ENCODE measurements at regions not wholly inside any gene's neighbourhood (a gene's known extent, or its start where the extent isn't known, plus 50 kb on each side); places are given as distances from the start of the nearest gene placed in this dataset.
A peak's percentile ranks its signal among the peaks of the same experiment; 100 is the strongest.

DNA sequence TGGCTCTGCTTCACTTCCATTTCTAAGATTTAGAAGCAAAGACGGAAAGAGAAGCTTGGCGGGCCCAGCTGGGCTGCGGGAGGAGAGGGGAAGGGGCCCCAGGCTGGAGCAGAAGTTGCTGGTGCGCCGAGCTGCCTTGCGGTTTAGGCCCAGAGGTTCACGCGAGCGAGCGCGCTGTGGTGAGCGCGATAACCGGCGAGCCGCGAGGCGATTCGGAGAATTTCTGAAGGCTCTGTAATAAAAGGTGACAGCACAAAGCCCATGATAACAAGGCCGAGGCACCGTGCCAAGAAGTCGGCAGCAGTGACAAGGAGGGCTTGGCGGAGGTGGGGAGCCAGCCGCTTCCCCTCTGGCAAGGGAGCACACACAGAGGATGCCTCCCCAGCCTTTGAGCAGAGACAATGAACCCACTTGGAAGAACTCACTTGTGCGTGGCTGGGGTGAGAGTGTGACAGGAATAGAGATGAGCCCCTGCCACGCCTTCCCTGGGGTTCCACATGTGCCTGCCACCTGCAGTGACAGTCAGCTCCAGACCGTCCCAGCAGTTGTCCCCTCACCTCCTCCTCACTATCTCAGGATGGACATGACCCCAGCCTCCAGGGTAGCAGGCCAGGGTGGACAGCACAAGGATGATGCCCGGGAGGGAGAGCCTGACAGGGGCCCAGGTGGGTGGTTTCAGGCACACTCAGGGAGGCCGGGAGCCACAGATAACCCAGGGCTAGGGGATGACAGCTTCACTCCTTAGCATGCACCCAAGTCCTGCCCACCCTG, 315.2 kb downstream of the UACA start (continued):
- no peak for TF ChIP-seq PCBP2 (IDR thresholded peaks at IDR 0.05; ENCODE audit: low read depth, low read length, poor library complexity, severe bottlenecking)
- TF ChIP-seq CTBP1 (IDR thresholded peaks at IDR 0.05; ENCODE audit: borderline replicate concordance), result peak; percentile 93
- no peak for TF ChIP-seq MTF1 (CRISPR knock-in tag; IDR thresholded peaks at IDR 0.05; ENCODE audit: borderline replicate concordance)
- TF ChIP-seq, protein P1, sequence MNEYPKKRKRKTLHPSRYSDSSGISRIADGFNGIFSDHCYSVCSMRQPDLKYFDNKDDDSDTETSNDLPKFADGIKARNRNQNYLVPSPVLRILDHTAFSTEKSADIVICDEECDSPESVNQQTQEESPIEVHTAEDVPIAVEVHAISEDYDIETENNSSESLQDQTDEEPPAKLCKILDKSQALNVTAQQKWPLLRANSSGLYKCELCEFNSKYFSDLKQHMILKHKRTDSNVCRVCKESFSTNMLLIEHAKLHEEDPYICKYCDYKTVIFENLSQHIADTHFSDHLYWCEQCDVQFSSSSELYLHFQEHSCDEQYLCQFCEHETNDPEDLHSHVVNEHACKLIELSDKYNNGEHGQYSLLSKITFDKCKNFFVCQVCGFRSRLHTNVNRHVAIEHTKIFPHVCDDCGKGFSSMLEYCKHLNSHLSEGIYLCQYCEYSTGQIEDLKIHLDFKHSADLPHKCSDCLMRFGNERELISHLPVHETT (CRISPR knock-in tag; conservative IDR thresholded peaks at IDR 0.05 in 1 of 2, IDR thresholded peaks at IDR 0.05 in 1 of 2), result peak in 1 of 2 experiments; percentile 80; a peak in 2 of 4 replicates
- TF ChIP-seq SMAD1 (IDR thresholded peaks at IDR 0.05; ENCODE audit: low read depth, low read length, partially characterized antibody), result peak; percentile 91
- TF ChIP-seq ZNF431 (CRISPR knock-in tag; IDR thresholded peaks at IDR 0.05), result no peak
- TF ChIP-seq PCBP1 (IDR thresholded peaks at IDR 0.05; ENCODE audit: low read depth, low read length, poor library complexity, severe bottlenecking), result peak; percentile 64
- TF ChIP-seq, protein P2, sequence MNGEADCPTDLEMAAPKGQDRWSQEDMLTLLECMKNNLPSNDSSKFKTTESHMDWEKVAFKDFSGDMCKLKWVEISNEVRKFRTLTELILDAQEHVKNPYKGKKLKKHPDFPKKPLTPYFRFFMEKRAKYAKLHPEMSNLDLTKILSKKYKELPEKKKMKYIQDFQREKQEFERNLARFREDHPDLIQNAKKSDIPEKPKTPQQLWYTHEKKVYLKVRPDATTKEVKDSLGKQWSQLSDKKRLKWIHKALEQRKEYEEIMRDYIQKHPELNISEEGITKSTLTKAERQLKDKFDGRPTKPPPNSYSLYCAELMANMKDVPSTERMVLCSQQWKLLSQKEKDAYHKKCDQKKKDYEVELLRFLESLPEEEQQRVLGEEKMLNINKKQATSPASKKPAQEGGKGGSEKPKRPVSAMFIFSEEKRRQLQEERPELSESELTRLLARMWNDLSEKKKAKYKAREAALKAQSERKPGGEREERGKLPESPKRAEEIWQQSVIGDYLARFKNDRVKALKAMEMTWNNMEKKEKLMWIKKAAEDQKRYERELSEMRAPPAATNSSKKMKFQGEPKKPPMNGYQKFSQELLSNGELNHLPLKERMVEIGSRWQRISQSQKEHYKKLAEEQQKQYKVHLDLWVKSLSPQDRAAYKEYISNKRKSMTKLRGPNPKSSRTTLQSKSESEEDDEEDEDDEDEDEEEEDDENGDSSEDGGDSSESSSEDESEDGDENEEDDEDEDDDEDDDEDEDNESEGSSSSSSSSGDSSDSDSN (IDR thresholded peaks at IDR 0.05; ENCODE audit: borderline replicate concordance in 1 of 2, low read depth in 2 of 2, low read length in 2 of 2), result peak; percentile 97 to 99
- no peak for TF ChIP-seq ZNF316 (IDR thresholded peaks at IDR 0.05)
- peak; percentile 87; the same call in 1 of the 2 replicates for TF ChIP-seq ZBTB1 (CRISPR knock-in tag; IDR thresholded peaks at IDR 0.05; ENCODE audit: borderline replicate concordance, low read depth)
- peak; percentile 100 for TF ChIP-seq CXXC5 (CRISPR knock-in tag; IDR thresholded peaks at IDR 0.05)
- peak; percentile 99 for TF ChIP-seq BHLHE40 (IDR thresholded peaks at IDR 0.05; ENCODE audit: low read length)
- TF ChIP-seq TEAD1 (CRISPR knock-in tag; IDR thresholded peaks at IDR 0.05), result peak; percentile 58 to 74; a peak in 1 of 4 replicates
- TF ChIP-seq GATA2 (CRISPR knock-in tag; IDR thresholded peaks at IDR 0.05), result peak; percentile 96
- TF ChIP-seq CBX3 (IDR thresholded peaks at IDR 0.05; ENCODE audit: borderline replicate concordance in 1 of 2, low read length in 2 of 2), result peak in 1 of 2 experiments; percentile 75; a peak in 1 of 3 replicates
- TF ChIP-seq NCOA6 (IDR thresholded peaks at IDR 0.05), result peak; percentile 57
- TF ChIP-seq, protein P3, sequence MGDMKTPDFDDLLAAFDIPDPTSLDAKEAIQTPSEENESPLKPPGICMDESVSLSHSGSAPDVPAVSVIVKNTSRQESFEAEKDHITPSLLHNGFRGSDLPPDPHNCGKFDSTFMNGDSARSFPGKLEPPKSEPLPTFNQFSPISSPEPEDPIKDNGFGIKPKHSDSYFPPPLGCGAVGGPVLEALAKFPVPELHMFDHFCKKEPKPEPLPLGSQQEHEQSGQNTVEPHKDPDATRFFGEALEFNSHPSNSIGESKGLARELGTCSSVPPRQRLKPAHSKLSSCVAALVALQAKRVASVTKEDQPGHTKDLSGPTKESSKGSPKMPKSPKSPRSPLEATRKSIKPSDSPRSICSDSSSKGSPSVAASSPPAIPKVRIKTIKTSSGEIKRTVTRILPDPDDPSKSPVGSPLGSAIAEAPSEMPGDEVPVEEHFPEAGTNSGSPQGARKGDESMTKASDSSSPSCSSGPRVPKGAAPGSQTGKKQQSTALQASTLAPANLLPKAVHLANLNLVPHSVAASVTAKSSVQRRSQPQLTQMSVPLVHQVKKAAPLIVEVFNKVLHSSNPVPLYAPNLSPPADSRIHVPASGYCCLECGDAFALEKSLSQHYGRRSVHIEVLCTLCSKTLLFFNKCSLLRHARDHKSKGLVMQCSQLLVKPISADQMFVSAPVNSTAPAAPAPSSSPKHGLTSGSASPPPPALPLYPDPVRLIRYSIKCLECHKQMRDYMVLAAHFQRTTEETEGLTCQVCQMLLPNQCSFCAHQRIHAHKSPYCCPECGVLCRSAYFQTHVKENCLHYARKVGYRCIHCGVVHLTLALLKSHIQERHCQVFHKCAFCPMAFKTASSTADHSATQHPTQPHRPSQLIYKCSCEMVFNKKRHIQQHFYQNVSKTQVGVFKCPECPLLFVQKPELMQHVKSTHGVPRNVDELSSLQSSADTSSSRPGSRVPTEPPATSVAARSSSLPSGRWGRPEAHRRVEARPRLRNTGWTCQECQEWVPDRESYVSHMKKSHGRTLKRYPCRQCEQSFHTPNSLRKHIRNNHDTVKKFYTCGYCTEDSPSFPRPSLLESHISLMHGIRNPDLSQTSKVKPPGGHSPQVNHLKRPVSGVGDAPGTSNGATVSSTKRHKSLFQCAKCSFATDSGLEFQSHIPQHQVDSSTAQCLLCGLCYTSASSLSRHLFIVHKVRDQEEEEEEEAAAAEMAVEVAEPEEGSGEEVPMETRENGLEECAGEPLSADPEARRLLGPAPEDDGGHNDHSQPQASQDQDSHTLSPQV (IDR thresholded peaks at IDR 0.05), result peak; percentile 81
